Myocyte (in vitro differentiated cells): ENCODE measurements at regions not wholly inside any gene's neighbourhood (a gene's known extent, or its start where the extent isn't known, plus 50 kb on each side); places are given as distances from the start of the nearest gene placed in this dataset.

Experiments used
- DNase-seq: peaks from one replicate; pipeline ENCODE4 v3.0.0-alpha.2; 2012; ENCODE audit warnings: low read depth

GRCh38 chrX:130974323-130974722 lies 71.3 kb upstream of the ENOX2 start:
- no peak for DNase-seq

DNA sequence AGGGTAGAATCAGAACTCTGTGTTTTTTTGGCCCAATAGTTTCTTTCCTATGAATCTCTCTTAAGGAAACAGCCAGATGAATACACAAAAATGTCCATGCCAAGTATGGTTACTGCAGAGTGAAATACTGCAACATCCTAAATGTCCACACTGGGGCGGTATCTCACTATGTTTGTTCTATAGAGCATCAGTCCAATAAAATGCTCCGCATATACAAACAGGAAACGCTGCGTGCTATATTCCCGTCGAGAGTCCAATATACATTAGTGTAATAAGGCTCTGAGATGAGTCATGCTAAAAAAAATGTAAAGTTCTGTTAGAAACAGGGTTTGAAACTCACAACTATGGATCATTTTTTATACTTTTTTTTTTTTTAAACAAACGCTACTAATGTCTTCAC lies 72.9 kb upstream of the ENOX2 start:
- DNase-seq: peak; percentile 39

DNA sequence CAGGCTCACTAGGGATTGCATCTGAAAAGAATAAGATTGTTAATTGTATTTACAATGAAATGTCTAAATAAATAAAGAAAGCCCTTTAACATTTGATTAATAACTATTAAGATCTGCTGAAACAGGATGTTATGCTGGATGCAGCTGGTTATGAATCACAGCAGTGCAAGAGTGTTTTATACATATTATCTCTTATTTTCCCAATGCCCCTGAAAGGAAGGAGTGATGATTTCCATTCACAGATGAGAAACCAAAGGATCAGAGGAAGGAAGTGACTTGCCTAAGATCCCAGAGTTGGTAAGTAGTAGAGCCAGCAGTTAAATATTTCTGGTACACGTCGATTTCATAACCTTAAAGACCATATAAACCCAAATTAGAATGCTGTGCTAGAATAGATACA lies 76.3 kb upstream of the ARHGAP36 start:
- DNase-seq: no peak

DNA sequence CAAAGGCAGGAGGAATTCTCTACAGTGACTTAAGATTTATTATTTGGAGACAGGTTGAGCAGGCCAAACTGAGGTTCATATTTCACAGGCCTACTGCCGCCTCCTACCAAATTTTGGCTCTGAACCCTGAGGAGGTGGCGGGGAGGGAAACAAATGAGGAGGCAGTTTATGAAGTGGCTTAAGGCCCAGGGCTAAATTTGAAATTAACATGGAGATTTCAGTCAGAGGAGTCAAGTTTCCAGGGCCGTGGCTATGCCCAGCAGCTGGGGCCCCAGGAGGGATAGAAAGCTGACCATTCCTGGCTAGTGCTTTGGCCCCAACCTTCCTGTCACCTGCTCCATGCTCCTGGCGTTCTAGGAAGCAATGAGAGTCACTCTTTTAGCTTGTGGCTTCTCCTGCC lies 73.4 kb upstream of the ARHGAP36 start:
- DNase-seq: peak; percentile 44

GRCh38 chrX:130987241-130987640 lies 70.9 kb upstream of the ARHGAP36 start:
- no peak for DNase-seq

- no peak for DNase-seq
Observed at GRCh38 chrX:130990723-130991122, 67.4 kb upstream of the ARHGAP36 start.

- peak; percentile 11 for DNase-seq
Observed at GRCh38 chrX:130994671-130995070, 63.5 kb upstream of the ARHGAP36 start.

GRCh38 chrX:130995439-130995838 lies 62.7 kb upstream of the ARHGAP36 start:
- peak; percentile 6 for DNase-seq

GRCh38 chrX:130997314-130997713 lies 60.8 kb upstream of the ARHGAP36 start:
- DNase-seq: no peak

DNA sequence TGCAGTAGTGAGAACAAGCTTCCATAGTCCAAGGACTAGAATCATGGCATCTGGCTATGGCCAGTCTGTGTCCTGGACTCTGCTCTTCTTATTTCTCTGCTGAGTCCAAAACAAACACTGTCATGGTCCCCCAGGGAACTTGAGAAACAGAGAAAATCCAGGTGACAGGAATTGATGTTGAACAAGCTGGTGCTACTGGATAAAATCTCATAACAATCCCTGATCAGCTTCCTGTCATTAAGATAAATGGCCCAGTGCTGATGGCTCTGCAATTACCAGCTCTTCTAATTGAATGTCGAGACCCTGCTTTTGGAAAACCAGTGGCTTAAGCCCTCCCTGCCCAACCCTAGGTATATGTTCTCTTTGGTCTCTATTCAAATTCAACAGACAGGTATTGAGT lies 58.8 kb upstream of the ARHGAP36 start:
- no peak for DNase-seq
